NCI-H748 (cell line): ENCODE measurements at regions not wholly inside any gene's neighbourhood (a gene's known extent, or its start where the extent isn't known, plus 50 kb on each side); places are given as distances from the start of the nearest gene placed in this dataset.
A peak's percentile ranks its signal among the peaks of the same experiment; 100 is the strongest.
"Not testable (repeated sequence)": the region's sequence is repeated elsewhere in the genome, so short reads cannot be mapped to it uniquely, and the experiment has no call there.

Experiments used
- DNase-seq: peaks from one replicate; lab custom pipeline; 2025; ENCODE audit not compliant: unreplicated experiment; lab: John Stamatoyannopoulos, UW

- not testable (repeated sequence) for DNase-seq
Measured at GRCh38 chr15:39261397-39262183, 319.3 kb upstream of the THBS1 start.

GRCh38 chr15:39262995-39263772, 317.7 kb upstream of the THBS1 start:
- not testable (repeated sequence) for DNase-seq

DNA sequence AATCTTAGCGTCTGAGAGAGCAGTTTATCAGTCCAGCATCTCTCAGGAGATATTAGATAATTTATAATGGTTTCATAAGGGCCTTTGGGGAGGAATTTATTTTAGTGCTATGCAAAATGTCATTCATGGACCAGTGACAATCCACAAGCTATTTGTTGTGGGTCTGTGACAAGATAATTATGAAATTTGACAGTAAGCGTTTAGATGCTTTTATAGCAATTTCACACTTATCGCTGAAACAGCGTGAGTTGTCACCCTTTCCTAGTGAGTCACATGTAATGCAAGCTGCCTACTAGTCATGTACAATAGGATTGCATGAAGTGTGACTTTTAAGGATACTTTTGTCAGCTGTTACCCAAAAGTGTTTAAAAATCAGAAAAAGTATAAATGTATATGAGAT, 315.6 kb upstream of the THBS1 start:
- no peak for DNase-seq

- DNase-seq: no peak
Measured at GRCh38 chr15:39266890-39267289, 314.0 kb upstream of the THBS1 start.

- no peak for DNase-seq
Measured at GRCh38 chr15:39267685-39268084, 313.2 kb upstream of the THBS1 start.

DNA sequence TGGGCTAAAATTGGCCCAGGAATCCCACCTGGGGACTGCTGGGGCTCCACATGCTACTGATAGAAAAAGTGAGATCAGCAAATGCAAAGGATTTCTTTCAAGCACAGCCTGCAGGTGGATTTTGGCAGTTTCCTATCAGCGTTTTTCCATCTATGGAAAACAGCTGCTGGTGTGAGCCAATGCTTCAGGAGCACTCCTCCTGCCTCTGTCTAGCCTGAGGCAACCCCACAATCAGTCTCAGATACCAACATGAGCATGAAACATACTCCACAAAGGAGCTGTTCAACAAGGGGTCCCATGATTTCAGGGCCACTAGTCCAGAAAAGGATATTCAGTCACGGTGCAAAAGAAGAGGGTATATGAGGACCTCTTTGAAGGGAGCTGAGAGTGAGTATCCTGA, 311.5 kb upstream of the THBS1 start:
- no peak for DNase-seq

DNA sequence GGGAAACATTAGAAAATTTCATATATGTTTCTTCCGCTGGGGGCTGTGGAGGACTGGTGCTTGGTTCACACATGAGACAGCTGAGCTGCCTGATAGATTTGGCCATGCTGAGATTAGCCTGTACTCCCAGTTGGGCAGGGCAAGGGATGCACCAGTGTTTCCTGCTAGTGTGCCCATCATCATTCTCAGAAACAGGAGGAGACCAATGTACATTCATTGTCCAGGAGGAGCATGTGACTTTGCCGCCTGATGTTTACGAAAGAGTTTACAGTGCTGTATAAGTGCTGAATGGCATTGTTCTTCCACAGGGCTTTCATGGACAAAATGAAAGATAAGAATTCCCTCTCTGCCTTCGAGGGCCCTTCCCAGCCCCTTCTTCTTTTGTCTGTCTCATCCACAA, 311.1 kb upstream of the THBS1 start:
- DNase-seq: no peak

- DNase-seq: no peak
Measured at GRCh38 chr15:39270221-39270855, 310.5 kb upstream of the THBS1 start.

DNA sequence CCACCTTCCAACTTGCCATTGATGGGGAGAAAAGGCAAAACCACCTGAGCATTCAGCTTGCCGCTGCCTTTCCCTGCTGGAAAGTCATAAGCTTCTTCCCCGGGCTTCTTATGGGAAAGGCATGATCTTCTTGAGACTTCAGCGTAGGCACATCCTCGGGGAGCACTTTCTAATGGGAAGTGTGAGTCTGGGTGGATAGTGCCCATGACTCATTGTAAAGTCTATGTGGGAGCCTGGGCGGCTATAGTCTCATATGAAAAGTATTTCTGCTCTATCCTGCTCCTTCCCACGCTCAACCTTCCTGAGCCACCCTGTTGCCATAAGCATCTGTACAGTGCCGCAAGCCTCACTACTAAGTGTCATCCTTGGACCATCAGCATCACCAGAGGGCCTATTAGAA, 309.9 kb upstream of the THBS1 start:
- no peak for DNase-seq

DNA sequence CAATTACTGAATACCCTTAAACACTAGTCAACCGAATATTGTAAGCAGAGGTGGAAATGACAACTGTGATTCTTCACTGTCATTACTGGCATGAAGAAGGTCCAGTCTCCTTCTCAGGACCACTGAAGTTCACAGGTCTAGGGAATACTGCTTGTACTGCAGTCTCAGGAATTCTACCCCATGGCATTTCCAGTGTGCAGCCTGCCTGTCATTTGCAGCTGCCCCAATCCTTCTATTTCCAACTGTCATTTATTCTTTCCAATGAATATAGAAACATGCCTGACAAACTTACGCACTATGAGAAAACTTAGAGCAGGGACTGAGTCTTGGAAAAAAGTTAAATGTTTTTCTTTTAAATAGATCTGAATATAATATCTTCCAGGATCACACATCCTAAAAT, 308.0 kb upstream of the THBS1 start:
- no peak for DNase-seq

- peak; percentile 37 for DNase-seq
Measured at GRCh38 chr15:39273717-39274411, 307.0 kb upstream of the THBS1 start.

DNA sequence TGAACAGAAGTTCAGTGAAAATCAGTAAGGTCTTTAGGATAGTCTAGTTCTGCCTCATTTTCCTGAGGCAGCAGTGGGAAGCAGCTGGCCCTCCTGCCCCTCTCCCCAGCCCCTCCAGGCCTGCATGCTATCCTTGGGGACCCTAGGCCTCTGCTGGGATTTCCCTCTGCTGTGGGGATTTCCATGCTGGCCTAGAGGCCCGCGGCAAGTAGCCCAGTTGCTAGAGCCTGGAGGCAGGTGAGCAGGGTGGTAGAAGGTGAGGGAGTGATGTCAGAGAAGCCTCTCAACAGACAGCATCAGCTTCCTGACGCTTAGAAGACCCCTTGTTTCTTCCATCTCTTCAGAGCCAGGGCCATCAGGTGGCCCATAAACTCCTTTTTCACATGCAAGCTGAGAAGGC, 305.8 kb upstream of the THBS1 start:
- DNase-seq: no peak

- DNase-seq: no peak
Measured at GRCh38 chr15:39279311-39279710, 301.6 kb upstream of the THBS1 start.

GRCh38 chr15:39281094-39281493, 299.8 kb upstream of the THBS1 start:
- no peak for DNase-seq

GRCh38 chr15:39282663-39283208, 298.1 kb upstream of the THBS1 start:
- DNase-seq: no peak

DNA sequence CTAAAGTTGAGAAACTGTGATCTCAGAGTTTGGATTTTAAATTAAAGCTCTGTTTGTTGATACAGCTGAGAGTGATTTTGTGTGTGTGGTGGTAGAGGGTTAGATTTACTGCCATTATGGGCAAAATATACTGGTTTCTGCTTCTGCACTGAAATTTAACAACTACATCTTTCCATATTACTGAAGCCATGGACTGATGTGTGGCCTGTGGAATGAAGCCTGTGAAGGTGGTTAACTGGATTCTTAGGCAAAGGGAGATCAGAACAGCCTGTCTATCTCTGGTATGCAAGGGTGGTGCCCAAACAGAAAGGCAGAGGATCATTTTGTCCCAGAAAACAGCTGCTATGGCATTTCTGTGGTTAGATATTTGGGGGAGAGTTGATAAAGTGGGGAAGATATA, 297.3 kb upstream of the THBS1 start:
- no peak for DNase-seq

DNA sequence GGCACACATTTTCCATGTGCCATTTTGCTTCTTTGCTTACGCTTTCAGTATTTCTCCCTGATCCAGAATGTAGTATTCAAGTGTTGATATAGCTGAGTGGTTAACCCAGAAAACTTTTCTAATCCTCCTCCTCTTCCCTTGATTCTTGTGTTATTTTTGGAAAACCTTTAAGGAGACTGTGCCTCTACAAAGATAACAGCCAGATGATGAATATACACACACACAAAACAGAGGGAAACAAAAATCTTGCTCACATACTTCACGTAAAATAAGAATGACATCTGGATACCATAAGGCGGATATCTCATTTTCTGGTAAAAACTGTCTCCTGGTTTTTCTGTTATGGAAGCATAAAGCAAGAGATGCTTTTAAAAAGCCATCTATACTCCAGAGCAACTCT, 295.8 kb upstream of the THBS1 start:
- DNase-seq: no peak

DNA sequence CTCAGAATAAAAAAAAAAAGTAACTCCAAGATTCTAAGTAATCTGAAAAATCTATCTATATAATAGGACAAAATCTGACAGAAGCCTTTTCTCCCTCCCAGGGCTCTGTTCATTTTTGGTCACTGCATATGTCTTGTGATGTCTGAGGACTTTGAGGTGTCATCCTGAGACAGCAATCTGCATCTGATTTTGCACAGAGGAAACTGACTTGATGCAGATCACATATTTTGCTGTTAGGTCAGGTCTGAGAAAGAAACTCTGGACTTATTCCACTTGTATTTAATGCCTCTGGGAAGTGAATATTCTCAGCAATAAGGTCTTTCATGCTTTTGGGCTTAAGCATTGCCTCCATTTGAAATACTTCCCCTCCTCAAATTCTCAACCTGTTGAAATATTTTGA, 295.2 kb upstream of the THBS1 start:
- no peak for DNase-seq

GRCh38 chr15:39286706-39287105, 294.2 kb upstream of the THBS1 start:
- no peak for DNase-seq

DNA sequence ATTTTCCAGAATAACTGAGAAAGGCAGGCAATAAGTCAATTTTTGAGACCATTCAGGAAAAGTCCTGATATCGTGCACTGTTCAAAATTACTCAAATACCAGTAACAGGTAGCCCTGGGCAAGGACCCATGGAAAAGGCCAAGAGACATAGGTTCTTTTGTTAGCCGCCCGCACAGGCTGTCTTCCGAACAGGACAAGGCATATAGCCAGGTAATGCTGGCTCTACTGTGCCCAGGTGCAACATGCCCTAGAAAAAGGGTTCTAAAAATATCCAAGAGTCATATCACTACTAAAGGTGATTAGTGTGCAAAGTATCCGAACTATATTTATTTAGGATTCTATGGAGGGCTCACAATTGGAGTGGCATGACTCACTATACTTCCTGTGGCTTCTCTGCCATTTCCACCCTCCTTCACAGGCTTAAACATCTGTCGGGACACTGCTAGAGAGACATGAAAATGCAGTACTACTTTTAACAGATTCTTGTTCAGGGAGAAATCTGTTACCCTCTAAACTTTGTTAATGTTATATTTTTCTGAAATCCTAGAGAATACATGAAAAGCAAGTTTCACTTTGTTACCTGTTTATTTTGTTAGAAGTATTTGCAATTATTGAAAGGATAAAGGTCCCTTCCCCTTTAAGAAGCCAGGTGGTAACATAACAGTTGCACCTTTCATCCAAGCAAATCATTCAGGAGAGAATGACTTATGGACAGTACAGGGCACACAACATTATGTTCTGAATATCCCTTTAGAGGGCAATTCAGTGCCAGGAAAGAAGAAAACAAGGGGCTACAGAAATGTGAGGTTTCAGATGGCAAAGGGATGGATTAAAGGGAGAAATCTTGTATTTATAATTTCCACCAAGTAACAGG, 293.3 kb upstream of the THBS1 start:
- DNase-seq: no peak
